OCI-LY7 (cell line): ENCODE measurements at regions not wholly inside any gene's neighbourhood (a gene's known extent, or its start where the extent isn't known, plus 50 kb on each side); places are given as distances from the start of the nearest gene placed in this dataset.

Source experiments
- BruUV-seq: library from RNA; stranded (reverse); fragments of 400-500 nt; replicated peaks from 2 replicates; lab custom pipeline; 2021; lab: Mats Ljungman, UMichigan
- CTCF ChIA-PET: fragments of 300-600 bp; sonication (Branson Sonifier 250); formaldehyde crosslinking; loops from one replicate; lab custom pipeline; 2022; ENCODE audit warnings: antibody characterized with exemption; ENCODE audit not compliant: unreplicated experiment; lab: Charles Lee
- POLR2A ChIA-PET: fragments of 300-600 bp; sonication (Branson Sonifier 250); formaldehyde crosslinking; loops from one replicate; lab custom pipeline; 2022; ENCODE audit warnings: antibody characterized with exemption; lab: Charles Lee
- DNase-seq: peaks from one replicate; pipeline ENCODE4 v3.0.0-alpha.2; 2015; ENCODE audit warnings: low spot score
- H2AFZ ChIP-seq: fragments of 200-600 bp; sonication (generic), shearing (Covaris generic); 2 replicates; pipeline ENCODE4 v1.6.1; 2014; ENCODE audit warnings: mild to moderate bottlenecking, antibody characterized with exemption, low read length, moderate library complexity
- H3K27ac ChIP-seq: fragments of 200-600 bp; sonication (generic); 2 replicates; pipeline ENCODE4 v1.5.1; 2014; ENCODE audit warnings: mixed run types, low read depth, mild to moderate bottlenecking, moderate library complexity, low read length, inconsistent platforms; ENCODE audit not compliant: poor library complexity, severe bottlenecking
- H3K36me3 ChIP-seq: fragments of 200-600 bp; sonication (generic); 2 replicates; pipeline ENCODE4 v1.6.1; 2014; ENCODE audit warnings: mild to moderate bottlenecking, antibody characterized with exemption, low read length, moderate library complexity, mixed read lengths; ENCODE audit not compliant: insufficient read depth
- H3K4me1 ChIP-seq: fragments of 200-600 bp; sonication (generic); 2 replicates; pipeline ENCODE4 v1.5.1; 2014; ENCODE audit warnings: mild to moderate bottlenecking, low read length; ENCODE audit not compliant: insufficient read depth, poor library complexity, severe bottlenecking
- H3K4me2 ChIP-seq: fragments of 200-600 bp; sonication (generic); 2 replicates; pipeline ENCODE4 v1.6.1; 2014; ENCODE audit warnings: mild to moderate bottlenecking, low read length
- H3K4me3 ChIP-seq: fragments of 200-600 bp; sonication (generic); 2 replicates; pipeline ENCODE4 v1.5.1; 2014; ENCODE audit warnings: mild to moderate bottlenecking, low read depth, low read length; ENCODE audit not compliant: poor library complexity, severe bottlenecking
- H3K79me2 ChIP-seq: fragments of 200-600 bp; sonication (generic); 2 replicates; pipeline ENCODE4 v1.6.1; 2016; ENCODE audit warnings: low read depth, mild to moderate bottlenecking, low read length, moderate library complexity, mixed read lengths; ENCODE audit not compliant: insufficient read depth
- H3K9me2 ChIP-seq: fragments of 200-600 bp; sonication (generic); 2 replicates; pipeline ENCODE4 v1.6.1; 2016; ENCODE audit warnings: mild to moderate bottlenecking, low read length, mixed read lengths; ENCODE audit not compliant: insufficient read depth
- H3K9me3 ChIP-seq: fragments of 200-600 bp; sonication (generic); 2 replicates; pipeline ENCODE4 v1.6.1; 2014; ENCODE audit warnings: mild to moderate bottlenecking, mixed run types, low read length, mixed read lengths
- H4K20me1 ChIP-seq: fragments of 200-600 bp; sonication (generic); 2 replicates; pipeline ENCODE4 v1.6.1; 2014; ENCODE audit warnings: mild to moderate bottlenecking, antibody characterized with exemption, low read length, moderate library complexity, mixed read lengths; ENCODE audit not compliant: insufficient read depth
- CTCF ChIP-seq: fragments of 200-600 bp; sonication (generic); conservative IDR thresholded peaks from 2 replicates; pipeline ENCODE4 v1.5.1; 2014; ENCODE audit warnings: mild to moderate bottlenecking, antibody characterized with exemption, low read length, moderate library complexity, mixed read lengths
- EZH2phosphoT487 ChIP-seq: fragments of 200-600 bp; sonication (generic); IDR thresholded peaks from 2 replicates; pipeline ENCODE4 v1.6.1; 2018; ENCODE audit warnings: low read depth, borderline replicate concordance, mild to moderate bottlenecking, mixed run types, antibody characterized with exemption, low read length, moderate library complexity, mixed read lengths
- intact Hi-C: fragments of 100-400 bp; cut with micrococcal nuclease; formaldehyde crosslinking; loops from one replicate; pipeline ENCODE4 v1.10.0; 2022; ENCODE audit not compliant: unreplicated experiment

- Histone ChIP-seq H3K79me2 (no peaks in the 10 kb centered on the region), H2AFZ (no peak overlapping the region), H3K36me3 (no peaks in the 10 kb centered on the region), H3K9me3 (no peaks in the 10 kb centered on the region), H3K27ac (no peak overlapping the region), H4K20me1 (no peaks in the 10 kb centered on the region), H3K4me1 (no peaks in the 10 kb centered on the region), H3K4me3 (no peak overlapping the region), H3K9me2 (no peaks in the 10 kb centered on the region), H3K4me2 (no peak overlapping the region)
- intact Hi-C loops, result no loop called here
- TF ChIP-seq EZH2phosphoT487 (no peak), CTCF (no peak)
- DNase-seq, result no peak
- no TSS peak for BruUV-seq
- ChIA-PET CTCF (no interaction called here), POLR2A (no interaction called here)
These were observed 327.5 kb upstream of the SPHKAP start for GRCh38 chr2:228509021-228509420.

- Histone ChIP-seq H3K9me3 (no peaks in the 10 kb centered on the region), H3K27ac (no peak overlapping the region), H3K4me3 (no peak overlapping the region), H3K79me2 (no peaks in the 10 kb centered on the region), H3K36me3 (no peaks in the 10 kb centered on the region), H3K4me2 (no peak overlapping the region), H2AFZ (no peak overlapping the region), H4K20me1 (no peaks in the 10 kb centered on the region), H3K9me2 (no peaks in the 10 kb centered on the region), H3K4me1 (no peaks in the 10 kb centered on the region)
- no peak for DNase-seq
- intact Hi-C loops, result no loop called here
- BruUV-seq, result no TSS peak
- CTCF ChIA-PET, result no interaction called here
- TF ChIP-seq CTCF (no peak), EZH2phosphoT487 (no peak)
- POLR2A ChIA-PET, result interaction anchor here (1.3 kb wide), 1 partner anchor 9 kb away, joined by 5 read pairs; no protein-coding TSS in a partner anchor
These were observed 326.4 kb upstream of the SPHKAP start for GRCh38 chr2:228507870-228508269.

GRCh38 chr2:228507231-228507824 lies 325.8 kb upstream of the SPHKAP start:
- no TSS peak for BruUV-seq
- no peak overlapping the region for H3K4me2 ChIP-seq
- no peaks in the 10 kb centered on the region for H3K79me2 ChIP-seq
- intact Hi-C loops, result no loop called here
- no peak overlapping the region for H3K4me3 ChIP-seq
- H2AFZ ChIP-seq, result no peak overlapping the region
- no peaks in the 10 kb centered on the region for H3K36me3 ChIP-seq
- H4K20me1 ChIP-seq, result no peaks in the 10 kb centered on the region
- CTCF ChIA-PET, result no interaction called here
- no peak overlapping the region for H3K27ac ChIP-seq
- no peaks in the 10 kb centered on the region for H3K9me2 ChIP-seq
- POLR2A ChIA-PET, result interaction anchor here (1.3 kb wide), 1 partner anchor 8 kb away, joined by 5 read pairs; no protein-coding TSS in a partner anchor
- no peak for DNase-seq
- no peak for TF ChIP-seq CTCF
- no peaks in the 10 kb centered on the region for H3K9me3 ChIP-seq
- no peaks in the 10 kb centered on the region for H3K4me1 ChIP-seq
